ENCODE measurements at regions not wholly inside any gene's neighbourhood (a gene's known extent, or its start where the extent isn't known, plus 50 kb on each side); places are given as distances from the start of the nearest gene placed in this dataset.
"Not testable (repeated sequence)": the region's sequence is repeated elsewhere in the genome, so short reads cannot be mapped to it uniquely, and the experiment has no call there.

DNA sequence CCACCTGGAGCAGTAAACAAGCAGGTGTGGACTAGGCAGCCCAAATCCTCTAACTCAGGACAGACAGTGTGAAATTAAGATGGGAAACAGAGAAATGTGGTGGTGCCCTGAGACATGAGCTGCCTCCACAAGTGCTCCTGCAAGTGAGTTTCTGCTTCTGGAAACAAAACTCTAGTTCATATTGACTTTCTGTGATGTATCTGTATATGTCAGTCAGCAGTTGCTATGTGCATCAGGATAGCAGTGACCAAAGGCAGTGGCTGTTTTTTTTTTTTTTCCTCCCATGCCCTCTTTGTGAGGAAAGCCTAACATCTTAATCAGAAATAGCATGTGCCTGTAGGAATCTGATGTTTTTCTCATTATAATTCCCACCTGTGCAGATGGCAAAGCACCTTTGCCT is 318.4 kb upstream of the SEMA6A start:
- DNase-seq (ENCODE audit: low spot score) = no peak

GRCh38 chr5:116887104-116887503 is 312.5 kb upstream of the SEMA6A start:
- no peak for DNase-seq (ENCODE audit: low spot score)

GRCh38 chr5:116885825-116886224 is 311.2 kb upstream of the SEMA6A start:
- no peak for DNase-seq (ENCODE audit: low spot score)

DNA sequence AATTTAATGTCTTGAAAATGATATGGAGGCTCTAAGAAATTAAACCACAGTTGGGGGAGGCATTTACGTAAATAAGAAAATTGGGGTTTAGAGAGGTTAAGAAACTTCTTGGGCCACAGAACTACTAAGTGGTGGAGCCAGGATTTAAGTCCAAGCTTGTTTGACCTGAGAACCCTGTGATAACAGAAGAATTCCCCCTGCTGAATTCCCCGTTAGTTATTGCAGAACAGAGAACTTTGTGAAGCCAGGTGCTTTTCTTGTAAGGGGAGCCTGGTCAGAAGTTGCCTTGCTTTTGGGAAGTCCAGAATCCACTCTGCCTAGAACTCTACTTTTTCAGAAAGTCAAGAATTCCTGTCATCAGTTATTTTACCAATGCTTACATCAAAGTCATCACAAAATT is 309.3 kb upstream of the SEMA6A start:
- no peak for DNase-seq (ENCODE audit: low spot score)

DNA sequence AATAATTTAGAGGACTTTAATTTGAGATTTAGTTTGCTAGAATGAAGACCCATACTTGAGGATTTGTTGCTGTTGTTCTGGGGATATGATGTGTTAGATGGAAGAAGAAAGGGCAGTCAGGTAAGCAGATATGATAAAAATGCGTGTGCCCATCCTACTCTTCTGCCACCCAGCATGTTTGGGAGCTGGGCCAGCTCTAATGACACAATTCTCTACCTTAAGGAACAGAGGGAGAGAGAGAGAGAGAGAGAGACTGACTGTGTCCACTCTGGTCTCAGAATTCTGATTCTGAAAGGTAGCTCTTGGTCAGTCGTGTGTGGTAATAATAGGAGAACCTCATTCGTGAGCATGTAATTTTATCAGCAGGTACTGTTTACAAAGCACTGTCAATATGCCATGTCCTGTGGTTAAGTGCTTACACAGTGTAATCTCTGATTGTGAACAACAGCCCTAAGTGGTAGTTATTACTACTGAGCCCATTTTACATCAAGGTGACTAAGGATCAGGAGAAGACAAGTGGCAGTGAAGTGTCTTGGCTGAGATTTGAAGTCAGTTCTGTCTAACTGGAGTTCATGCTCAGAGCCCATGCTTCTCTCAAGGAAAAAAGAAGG is 307.4 kb upstream of the SEMA6A start:
- DNase-seq (ENCODE audit: low spot score) = no peak

DNA sequence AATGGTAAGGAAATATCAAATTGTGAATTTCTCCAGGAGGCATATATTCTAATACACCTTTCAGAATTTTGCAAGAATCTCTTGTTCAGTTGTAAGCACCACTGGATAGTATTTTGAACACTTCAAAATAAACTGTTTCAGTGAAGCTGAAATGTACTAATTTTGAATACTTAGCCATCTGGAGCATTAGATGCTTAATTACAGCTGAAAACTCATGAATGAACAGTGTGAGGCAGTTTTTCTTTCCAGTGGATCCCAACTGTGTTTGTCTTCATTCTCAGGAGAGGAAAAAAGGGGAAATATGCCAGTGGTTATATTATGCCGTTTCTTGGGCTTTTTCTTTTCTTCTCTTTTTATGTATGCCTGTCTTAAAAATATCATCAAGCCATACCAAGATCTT is 306.0 kb upstream of the SEMA6A start:
- no peak for DNase-seq (ENCODE audit: low spot score)

DNA sequence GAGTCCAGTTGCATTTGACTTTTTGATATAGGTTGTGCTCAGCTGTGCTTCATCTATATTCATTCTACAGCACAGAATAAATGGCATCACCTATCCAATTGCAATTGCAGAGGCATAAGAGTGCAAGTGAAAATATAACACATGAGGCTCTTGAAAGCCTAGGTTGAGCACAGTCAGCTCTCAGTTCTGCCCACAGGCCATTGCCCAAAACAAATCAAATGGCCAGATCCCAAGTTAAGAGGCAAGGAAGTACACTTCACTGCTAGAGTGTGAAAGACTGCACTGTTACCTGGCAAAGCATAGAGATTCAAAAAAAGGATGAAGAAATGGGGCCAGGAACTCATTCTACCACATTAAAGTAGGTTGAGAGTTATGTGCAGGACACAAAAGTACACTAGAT is 305.5 kb upstream of the SEMA6A start:
- no peak for DNase-seq (ENCODE audit: low spot score)

GRCh38 chr5:116876240-116876840 is 301.7 kb upstream of the SEMA6A start:
- DNase-seq (ENCODE audit: low spot score) = no peak

DNA sequence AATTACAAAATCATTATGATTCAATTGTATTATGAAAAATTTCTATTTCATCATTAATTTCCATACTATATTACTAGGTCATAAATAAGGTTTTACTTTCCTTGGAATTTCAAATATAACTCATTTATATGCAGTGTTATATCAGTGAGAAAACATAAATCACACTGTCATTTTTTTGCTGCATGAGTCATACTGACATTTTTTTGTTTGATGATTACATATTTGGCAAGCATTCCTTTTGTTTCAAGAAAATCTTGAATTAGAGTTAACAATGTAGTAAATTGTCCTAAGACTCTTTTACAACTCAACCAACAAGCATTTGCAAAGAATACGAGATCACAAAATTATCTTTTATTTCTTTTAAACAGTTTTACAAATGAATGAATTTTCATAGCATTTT is 298.4 kb upstream of the SEMA6A start:
- DNase-seq (ENCODE audit: low spot score) = no peak

DNA sequence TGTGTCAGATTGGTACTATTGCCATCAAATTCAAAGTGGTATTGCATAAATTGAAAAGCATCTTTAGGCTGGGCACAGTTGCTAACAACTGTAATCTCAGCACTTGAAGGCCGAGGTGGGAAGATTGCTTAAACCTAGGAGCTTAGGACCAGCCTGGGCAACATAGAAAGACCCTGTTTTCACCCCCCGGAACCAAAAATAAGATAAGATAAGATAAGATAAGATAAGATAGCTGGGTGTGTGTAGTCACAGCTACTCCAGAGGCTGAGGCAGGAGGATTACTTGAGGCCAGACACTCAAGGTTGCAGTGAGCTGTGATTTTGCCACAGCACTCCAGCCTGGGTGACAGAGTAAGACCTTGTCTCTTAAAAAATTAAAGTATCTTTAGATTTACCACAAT is 297.9 kb upstream of the SEMA6A start:
- no peak for DNase-seq (ENCODE audit: low spot score)

- not testable (repeated sequence) for DNase-seq (ENCODE audit: low spot score)
Observed at GRCh38 chr5:116867825-116868224, 293.2 kb upstream of the SEMA6A start.

- DNase-seq (ENCODE audit: low spot score) = no peak
Observed at GRCh38 chr5:116865651-116866050, 291.0 kb upstream of the SEMA6A start.

DNA sequence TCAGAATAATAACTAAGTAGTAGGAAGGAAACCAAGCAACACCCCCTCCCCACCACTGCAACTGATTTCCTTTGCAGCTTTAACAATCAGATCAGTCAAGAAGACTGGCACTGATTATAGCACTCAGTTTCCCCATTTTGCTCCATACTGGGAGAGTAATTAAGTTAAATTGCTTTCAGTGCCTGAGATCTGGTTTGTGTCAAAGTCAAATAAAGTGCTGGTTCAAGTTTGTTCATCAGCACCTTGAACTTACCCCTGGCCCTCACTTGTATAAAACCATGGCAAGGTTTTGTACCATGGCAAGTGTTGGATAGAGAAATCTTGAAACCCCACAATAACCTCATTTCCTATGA is 290.2 kb upstream of the SEMA6A start:
- no peak for DNase-seq (ENCODE audit: low spot score)

DNA sequence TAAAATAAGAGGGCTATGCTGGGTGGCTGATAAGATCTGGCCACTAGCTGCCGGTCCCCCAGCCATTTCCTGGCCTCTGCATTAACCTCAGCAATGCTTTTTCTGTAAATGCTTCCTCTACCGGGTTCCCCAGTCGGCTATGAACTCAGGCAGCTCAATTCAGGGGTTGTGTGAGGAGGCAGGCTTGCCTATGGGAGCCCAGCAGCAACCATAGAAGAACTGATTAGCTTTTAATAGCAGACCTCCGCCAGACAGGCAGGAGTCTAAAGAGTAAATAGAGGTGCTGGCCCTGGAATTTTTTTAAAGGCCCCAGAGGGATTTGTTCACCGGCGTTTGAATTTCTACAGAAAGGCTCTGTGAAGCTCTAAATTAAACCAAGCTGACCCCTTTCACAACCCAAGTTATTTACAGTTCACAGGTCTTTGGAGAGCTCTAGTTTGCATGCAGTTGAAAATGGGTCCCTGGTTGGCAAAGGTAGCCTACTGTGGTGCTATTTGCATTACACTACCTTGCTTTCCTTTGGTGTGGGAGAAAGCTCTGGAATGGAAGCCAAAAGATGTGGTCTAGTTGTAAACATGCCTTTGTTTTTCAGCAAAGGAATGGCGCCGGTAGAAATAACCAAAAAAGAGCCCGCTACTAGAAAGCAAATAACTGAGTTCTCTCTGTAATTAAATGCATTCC is 289.7 kb upstream of the SEMA6A start:
- DNase-seq (ENCODE audit: low spot score) = no peak

DNA sequence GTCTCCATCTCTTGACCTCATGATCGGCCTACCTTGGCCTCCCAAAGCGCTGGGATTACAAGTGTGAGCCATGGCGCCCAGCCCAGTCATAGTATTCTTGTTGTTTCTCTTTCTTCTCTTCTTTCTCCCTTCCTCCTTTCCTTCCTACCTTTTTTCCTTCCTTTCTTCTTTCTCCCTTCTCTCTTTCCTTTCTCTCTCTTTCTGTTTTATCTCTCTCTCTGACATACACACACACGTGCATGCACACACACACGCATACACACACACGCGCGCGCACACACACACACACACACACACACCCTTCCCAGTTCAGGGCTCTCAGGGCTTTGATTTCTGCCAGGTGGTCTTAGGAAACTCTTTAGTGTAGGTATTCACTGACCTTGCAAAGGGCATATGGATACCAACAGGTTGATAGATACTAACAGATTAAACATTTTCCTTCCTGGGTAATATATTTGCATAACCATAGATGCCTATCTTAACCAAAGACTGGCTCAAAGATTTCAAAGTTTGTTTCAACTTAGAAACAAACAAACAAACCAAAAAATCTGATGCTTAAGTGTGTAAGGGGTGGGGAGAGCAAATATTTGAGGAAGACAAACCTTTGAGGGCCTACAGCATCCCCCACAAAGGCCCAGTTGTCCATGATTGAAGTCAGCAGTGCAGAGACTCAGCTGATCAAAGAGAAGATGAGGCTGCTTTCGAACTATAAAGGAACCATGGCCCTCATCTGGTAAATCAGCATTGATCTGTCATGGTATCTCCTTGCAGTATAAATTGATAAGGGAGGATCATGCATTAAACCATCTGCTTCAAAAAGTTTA is 288.2 kb upstream of the SEMA6A start:
- DNase-seq (ENCODE audit: low spot score) = no peak

GRCh38 chr5:116861666-116862065 is 287.0 kb upstream of the SEMA6A start:
- DNase-seq (ENCODE audit: low spot score) = no peak

GRCh38 chr5:116861097-116861496 is 286.5 kb upstream of the SEMA6A start:
- DNase-seq (ENCODE audit: low spot score) = no peak

- no peak for DNase-seq (ENCODE audit: low spot score)
Observed at GRCh38 chr5:116859666-116860320, 285.2 kb upstream of the SEMA6A start.

DNA sequence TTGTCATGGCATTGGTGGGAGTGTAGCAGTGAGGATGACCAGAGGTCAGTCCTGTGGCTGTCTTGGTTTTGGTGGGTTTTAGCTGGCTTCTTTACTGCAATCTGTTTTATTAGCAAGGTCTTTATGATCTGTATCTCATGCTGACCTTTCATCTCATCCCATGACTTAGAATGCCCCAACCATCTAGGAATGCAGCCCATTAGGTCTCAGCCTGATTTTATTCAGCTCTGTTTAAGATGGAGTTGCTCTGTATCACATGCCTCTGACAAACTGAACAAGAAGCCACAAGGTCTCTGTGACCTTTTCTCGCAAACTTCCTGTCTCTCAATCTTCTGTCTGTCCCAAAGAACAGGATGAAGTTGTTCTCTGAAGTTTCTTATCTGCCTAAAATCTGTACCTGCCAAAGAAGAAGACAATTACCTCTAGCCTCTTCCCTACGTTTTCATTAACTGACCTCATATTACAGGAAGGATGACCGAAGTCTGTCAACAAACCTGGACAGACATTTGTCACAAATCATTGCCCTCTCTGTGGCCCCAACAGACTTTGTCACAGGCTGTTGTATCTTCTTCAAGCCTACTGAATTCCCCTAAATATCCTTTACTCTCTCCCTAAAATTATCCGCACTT is 284.2 kb upstream of the SEMA6A start:
- no peak for DNase-seq (ENCODE audit: low spot score)

DNA sequence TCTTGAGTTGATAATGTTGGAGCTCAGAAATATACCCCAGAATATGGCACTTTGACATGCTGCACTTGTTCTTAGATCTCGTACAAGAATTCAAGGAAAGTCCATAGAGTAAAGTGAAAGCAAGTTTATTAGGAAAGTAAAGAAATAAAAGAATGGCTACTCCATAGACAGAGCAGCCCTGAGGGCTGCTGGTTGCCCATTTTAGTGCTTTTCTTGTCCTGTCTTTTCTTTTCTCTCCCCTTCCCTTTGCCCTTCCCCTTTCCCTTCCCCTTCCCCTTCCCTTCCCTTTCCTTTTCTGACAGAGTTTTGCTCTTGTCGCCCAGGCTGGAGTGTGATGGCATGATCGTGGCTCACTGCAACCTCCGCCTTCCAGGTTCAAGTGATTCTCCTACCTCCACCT is 283.4 kb upstream of the SEMA6A start:
- DNase-seq (ENCODE audit: low spot score) = not testable (repeated sequence)

DNA sequence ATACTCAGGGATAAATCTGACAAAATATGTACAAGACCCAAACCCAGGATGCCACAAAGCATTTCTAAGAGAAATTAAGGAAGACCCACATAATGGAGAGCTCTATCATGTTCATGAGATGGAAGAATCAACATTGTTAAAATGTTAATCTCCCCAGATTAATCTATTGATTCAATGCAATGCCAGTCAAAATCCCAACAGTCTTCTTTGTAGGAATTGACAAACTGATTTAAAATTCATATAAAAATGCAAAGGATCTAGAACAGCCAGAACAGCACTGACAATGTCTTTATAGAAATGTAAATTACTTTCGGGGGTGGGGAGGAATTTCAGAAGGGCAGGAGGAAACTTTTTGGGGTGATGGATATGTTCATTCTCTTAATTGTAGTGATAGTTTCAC is 281.6 kb upstream of the SEMA6A start:
- DNase-seq (ENCODE audit: low spot score) = no peak

DNA sequence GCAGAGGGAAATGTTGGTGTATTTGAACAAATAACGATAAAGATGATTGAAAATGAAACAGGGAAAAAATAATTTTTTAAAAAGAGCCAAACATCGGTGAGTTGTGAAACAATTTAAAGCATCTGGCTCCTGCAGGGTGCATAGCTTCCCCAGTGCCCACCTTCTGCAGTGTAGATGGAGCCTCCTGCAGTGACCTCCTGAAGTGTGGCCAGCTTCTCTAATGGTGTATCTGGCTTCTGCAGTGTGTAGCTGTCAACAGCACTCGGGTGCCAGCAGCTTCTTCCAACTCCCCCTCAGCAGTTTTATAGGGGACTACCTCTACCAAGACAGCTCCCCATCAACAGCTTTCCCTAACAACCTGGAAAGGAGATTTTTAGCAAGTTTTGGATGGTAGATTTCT is 279.4 kb upstream of the SEMA6A start:
- no peak for DNase-seq (ENCODE audit: low spot score)
